Caco-2 (cell line): ENCODE measurements at regions not wholly inside any gene's neighbourhood (a gene's known extent, or its start where the extent isn't known, plus 50 kb on each side); places are given as distances from the start of the nearest gene placed in this dataset.

Experiments used
- BruUV-seq: library from RNA; stranded (reverse); fragments of 400-500 nt; replicated peaks from 2 replicates; lab custom pipeline; 2021; lab: Mats Ljungman, UMichigan
- CTCF ChIA-PET: fragments of 300-600 bp; sonication (Branson Sonifier 250); formaldehyde crosslinking; loops from one replicate; lab custom pipeline; 2022; ENCODE audit warnings: antibody characterized with exemption; lab: Charles Lee
- POLR2A ChIA-PET: fragments of 300-600 bp; sonication (Branson Sonifier 250); formaldehyde crosslinking; loops from one replicate; lab custom pipeline; 2022; ENCODE audit warnings: antibody characterized with exemption; lab: Charles Lee
- DNase-seq, 2 experiments: peaks; one replicate each; pipeline versions ENCODE4 v3.0.0 to v3.0.0-alpha.2; 2020 to 2022
- H3K27me3 ChIP-seq: replicated peaks from 2 replicates; pipeline ENCODE4 v1.6.0; 2011; ENCODE audit warnings: low read length; ENCODE audit not compliant: control insufficient read depth, insufficient read depth
- H3K36me3 ChIP-seq: 2 replicates; pipeline ENCODE4 v1.5.1; 2011; ENCODE audit warnings: low read length; ENCODE audit not compliant: control insufficient read depth, insufficient read depth
- H3K4me1 ChIP-seq: fragments of 250-450 bp; sonication (Bioruptor Pico); 2 replicates; pipeline ENCODE4 v1.5.1; 2020; ENCODE audit warnings: mild to moderate bottlenecking
- H3K4me3 ChIP-seq: 2 replicates; pipeline ENCODE4 v1.5.1; 2011; ENCODE audit warnings: low read depth, mild to moderate bottlenecking, control low read depth, low read length
- H3K9me3 ChIP-seq: fragments of 250-450 bp; sonication (Bioruptor Pico); 2 replicates; pipeline ENCODE4 v1.5.1; 2020; ENCODE audit warnings: mild to moderate bottlenecking, moderate library complexity
- H3K27ac Mint-ChIP-seq: one replicate; pipeline ENCODE4 v1.8.0; 2022; ENCODE audit warnings: mixed read lengths; ENCODE audit not compliant: unreplicated experiment
- H3K27me3 Mint-ChIP-seq: one replicate; pipeline ENCODE4 v1.8.0; 2022; ENCODE audit warnings: mixed read lengths; ENCODE audit not compliant: insufficient read depth, unreplicated experiment
- H3K36me3 Mint-ChIP-seq: one replicate; pipeline ENCODE4 v1.8.0; 2022; ENCODE audit warnings: mild to moderate bottlenecking, mixed read lengths; ENCODE audit not compliant: insufficient read depth, unreplicated experiment
- H3K4me1 Mint-ChIP-seq: one replicate; pipeline ENCODE4 v1.8.0; 2022; ENCODE audit warnings: low read depth, mixed read lengths; ENCODE audit not compliant: unreplicated experiment
- H3K4me3 Mint-ChIP-seq: one replicate; pipeline ENCODE4 v1.8.0; 2022; ENCODE audit warnings: mild to moderate bottlenecking, moderate library complexity, mixed read lengths; ENCODE audit not compliant: unreplicated experiment
- H3K9me3 Mint-ChIP-seq: one replicate; pipeline ENCODE4 v1.8.0; 2022; ENCODE audit warnings: mixed read lengths; ENCODE audit not compliant: unreplicated experiment
- intact Hi-C: fragments of 100-400 bp; cut with micrococcal nuclease; formaldehyde crosslinking; loops from one replicate; pipeline ENCODE4 v1.10.0; 2022; ENCODE audit not compliant: unreplicated experiment
- TF ChIP-seq, protein P1 (sequence below), 2 experiments: fragments of 200-600 bp in 1 of 2; IDR thresholded peaks; 1 replicate in 1 of 2; 2 replicates in 1 of 2; pipeline versions ENCODE4 v1.5.1 to v1.8.0; 2011 to 2022; ENCODE audit warnings: antibody characterized with exemption in 1 of 2, control low read depth in 1 of 2, inconsistent platforms in 1 of 2, low read depth in 1 of 2, low read length in 1 of 2, mild to moderate bottlenecking in 1 of 2, moderate library complexity in 1 of 2; ENCODE audit not compliant: insufficient read depth in 1 of 2, severe bottlenecking in 1 of 2, unreplicated experiment in 1 of 2

DNA sequence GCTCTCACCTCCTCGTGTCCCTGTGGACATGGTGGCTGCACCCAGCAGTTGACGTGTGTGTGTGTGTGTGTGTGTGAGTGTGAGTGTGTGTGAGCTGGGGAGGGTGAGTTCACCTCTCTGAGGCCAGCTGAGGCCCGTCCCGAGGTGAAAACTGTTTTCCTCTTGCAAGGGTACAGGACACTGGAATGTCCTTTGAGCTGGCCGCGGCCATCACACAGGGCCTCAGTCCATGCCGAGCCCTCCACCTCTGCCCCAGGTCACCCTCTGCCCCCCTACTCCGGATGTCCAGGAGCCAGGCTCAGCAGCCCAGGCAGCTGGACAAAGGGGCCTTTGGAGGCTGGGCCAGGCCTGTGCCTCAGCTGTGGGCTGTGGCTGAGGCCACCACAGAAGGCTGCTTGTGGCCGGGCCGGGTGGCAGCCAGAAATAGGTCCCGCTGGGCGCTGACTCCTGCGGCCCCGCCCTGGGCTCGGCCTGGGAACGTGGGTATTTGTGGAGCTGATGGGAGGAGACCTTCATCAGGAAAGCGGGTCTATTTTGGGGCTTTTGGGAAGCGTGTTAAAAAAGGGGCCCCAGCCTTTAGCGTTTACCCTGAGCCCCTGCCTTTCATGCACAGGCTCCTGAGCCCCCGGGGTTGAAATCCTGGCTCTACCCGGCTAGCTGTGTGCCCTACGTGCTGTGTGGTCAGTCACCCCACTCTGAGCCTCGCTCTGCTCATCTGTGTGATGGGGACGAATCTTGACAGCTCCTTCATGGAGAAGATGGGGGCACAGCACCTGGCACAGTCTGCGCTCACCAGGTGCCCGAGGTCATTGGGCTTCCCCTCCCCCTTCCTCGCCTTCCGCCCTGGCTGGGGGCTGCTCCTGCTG is 75.1 kb upstream of the IER5L start:
- H3K36me3 Mint-ChIP-seq, result no peaks in the 10 kb centered on the region
- peaks cover 14% of the 10 kb centered on the region for H3K9me3 Mint-ChIP-seq
- TF ChIP-seq, protein P1, sequence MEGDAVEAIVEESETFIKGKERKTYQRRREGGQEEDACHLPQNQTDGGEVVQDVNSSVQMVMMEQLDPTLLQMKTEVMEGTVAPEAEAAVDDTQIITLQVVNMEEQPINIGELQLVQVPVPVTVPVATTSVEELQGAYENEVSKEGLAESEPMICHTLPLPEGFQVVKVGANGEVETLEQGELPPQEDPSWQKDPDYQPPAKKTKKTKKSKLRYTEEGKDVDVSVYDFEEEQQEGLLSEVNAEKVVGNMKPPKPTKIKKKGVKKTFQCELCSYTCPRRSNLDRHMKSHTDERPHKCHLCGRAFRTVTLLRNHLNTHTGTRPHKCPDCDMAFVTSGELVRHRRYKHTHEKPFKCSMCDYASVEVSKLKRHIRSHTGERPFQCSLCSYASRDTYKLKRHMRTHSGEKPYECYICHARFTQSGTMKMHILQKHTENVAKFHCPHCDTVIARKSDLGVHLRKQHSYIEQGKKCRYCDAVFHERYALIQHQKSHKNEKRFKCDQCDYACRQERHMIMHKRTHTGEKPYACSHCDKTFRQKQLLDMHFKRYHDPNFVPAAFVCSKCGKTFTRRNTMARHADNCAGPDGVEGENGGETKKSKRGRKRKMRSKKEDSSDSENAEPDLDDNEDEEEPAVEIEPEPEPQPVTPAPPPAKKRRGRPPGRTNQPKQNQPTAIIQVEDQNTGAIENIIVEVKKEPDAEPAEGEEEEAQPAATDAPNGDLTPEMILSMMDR (IDR thresholded peaks at IDR 0.05; ENCODE audit: insufficient read depth in 1 of 2, low read depth in 1 of 2, low read length in 1 of 2, severe bottlenecking in 1 of 2, unreplicated experiment in 1 of 2), result no peak
- Histone ChIP-seq H3K36me3 (no peaks in the 10 kb centered on the region), H3K27me3 (no peaks in the 10 kb centered on the region; the same call in 1 of the 2 replicates), H3K9me3 (no peaks in the 10 kb centered on the region), H3K4me1 (no peaks in the 10 kb centered on the region), H3K4me3 (no peak overlapping the region)
- CTCF ChIA-PET, result no interaction called here
- H3K27me3 Mint-ChIP-seq, result peaks cover 2% of the 10 kb centered on the region
- POLR2A ChIA-PET, result no interaction called here
- intact Hi-C loops, result no loop called here
- H3K4me1 Mint-ChIP-seq, result no peaks in the 10 kb centered on the region
- no peak for DNase-seq
- H3K27ac Mint-ChIP-seq, result no peak overlapping the region
- BruUV-seq, result no TSS peak
- H3K4me3 Mint-ChIP-seq, result no peak overlapping the region

DNA sequence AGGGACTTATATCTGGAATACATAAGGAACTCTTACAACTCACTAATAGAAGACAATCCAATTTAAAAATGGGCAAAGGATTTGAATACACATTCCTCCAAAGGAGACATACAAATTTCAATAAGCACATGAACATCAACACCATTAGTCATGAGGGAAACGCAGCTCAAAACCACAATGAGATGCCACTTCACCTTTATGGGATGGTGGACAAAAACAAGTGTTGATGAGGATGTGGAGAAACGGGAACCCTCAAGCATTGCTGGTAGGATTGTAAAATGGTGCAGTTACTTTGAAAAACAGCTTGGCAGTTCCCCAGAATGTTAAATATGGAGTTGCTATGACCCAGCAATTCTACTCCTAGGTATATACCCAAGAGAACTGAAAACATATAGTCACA is 72.7 kb upstream of the IER5L start:
- Histone ChIP-seq H3K36me3 (no peaks in the 10 kb centered on the region), H3K4me1 (no peaks in the 10 kb centered on the region), H3K4me3 (no peak overlapping the region), H3K9me3 (no peaks in the 10 kb centered on the region), H3K27me3 (no peaks in the 10 kb centered on the region; the same call in 1 of the 2 replicates)
- Mint-ChIP-seq H3K36me3 (no peaks in the 10 kb centered on the region), H3K4me1 (no peaks in the 10 kb centered on the region), H3K27ac (no peak overlapping the region), H3K27me3 (peaks cover 2% of the 10 kb centered on the region), H3K4me3 (no peak overlapping the region), H3K9me3 (peaks cover 14% of the 10 kb centered on the region)
- ChIA-PET CTCF (interaction anchor here (0.6 kb wide), 1 partner anchor 126 kb away, joined by 5 read pairs; no protein-coding TSS in a partner anchor), POLR2A (no interaction called here)
- no peak for DNase-seq
- intact Hi-C loops, result no loop called here
- TF ChIP-seq, protein P1 (IDR thresholded peaks at IDR 0.05; ENCODE audit: insufficient read depth in 1 of 2, low read depth in 1 of 2, low read length in 1 of 2, severe bottlenecking in 1 of 2, unreplicated experiment in 1 of 2), result no peak
- BruUV-seq, result no TSS peak

DNA sequence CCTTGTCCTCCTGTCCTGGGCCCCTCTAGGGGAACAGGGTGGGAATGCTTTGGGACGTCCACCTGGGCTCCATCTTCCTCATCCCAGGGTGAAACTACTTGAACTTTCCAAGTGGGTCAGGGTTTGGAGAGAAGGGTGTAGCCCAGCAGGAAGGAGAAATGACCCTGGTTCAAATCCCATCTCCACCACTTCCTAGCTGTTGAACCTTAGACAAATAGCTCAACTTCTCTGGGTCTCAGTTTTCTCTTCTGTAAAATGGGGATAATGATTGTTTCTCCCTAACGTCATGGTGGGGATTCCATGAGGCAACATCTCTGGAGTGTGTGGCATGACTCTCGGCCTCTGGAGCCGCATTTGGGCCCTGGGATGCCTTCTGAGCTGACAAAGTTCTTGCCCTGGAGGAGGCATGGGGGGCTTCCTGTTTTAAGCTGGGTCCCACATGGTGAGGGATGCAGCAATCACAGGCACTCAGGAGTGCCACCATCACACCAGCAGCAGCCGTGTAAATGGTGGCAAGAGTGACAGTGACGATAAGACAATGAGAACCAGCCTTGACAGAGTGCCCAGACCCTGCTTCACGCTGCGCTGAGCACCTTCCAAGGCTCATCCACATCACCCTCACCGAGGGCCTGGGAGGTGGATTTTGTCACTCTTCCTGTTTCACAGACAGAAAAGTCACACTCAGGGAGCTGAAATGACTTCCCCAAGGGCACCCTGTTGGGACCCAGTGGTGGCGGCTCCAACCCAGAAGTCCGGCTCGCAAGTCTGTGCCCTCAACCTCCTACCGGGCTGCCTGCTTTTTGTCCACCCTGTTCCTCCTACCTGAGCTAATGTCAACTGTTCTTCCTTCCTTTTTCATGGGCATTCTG is 69.5 kb upstream of the IER5L start:
- Mint-ChIP-seq H3K36me3 (no peaks in the 10 kb centered on the region), H3K4me1 (no peaks in the 10 kb centered on the region), H3K27me3 (peaks cover 2% of the 10 kb centered on the region), H3K27ac (no peak overlapping the region), H3K4me3 (no peak overlapping the region), H3K9me3 (peaks cover 14% of the 10 kb centered on the region)
- DNase-seq, result no peak
- no TSS peak for BruUV-seq
- H3K27me3 ChIP-seq, result no peaks in the 10 kb centered on the region; the same call in 1 of the 2 replicates
- POLR2A ChIA-PET, result no interaction called here
- intact Hi-C loops, result no loop called here
- no peaks in the 10 kb centered on the region for H3K36me3 ChIP-seq
- CTCF ChIA-PET, result no interaction called here
- H3K4me1 ChIP-seq, result no peaks in the 10 kb centered on the region
- H3K9me3 ChIP-seq, result no peaks in the 10 kb centered on the region
- TF ChIP-seq, protein P1 (IDR thresholded peaks at IDR 0.05; ENCODE audit: insufficient read depth in 1 of 2, low read depth in 1 of 2, low read length in 1 of 2, severe bottlenecking in 1 of 2, unreplicated experiment in 1 of 2), result no peak
- no peak overlapping the region for H3K4me3 ChIP-seq
